ENCODE measurements at regions not wholly inside any gene's neighbourhood (a gene's known extent, or its start where the extent isn't known, plus 50 kb on each side); places are given as distances from the start of the nearest gene placed in this dataset.

DNA sequence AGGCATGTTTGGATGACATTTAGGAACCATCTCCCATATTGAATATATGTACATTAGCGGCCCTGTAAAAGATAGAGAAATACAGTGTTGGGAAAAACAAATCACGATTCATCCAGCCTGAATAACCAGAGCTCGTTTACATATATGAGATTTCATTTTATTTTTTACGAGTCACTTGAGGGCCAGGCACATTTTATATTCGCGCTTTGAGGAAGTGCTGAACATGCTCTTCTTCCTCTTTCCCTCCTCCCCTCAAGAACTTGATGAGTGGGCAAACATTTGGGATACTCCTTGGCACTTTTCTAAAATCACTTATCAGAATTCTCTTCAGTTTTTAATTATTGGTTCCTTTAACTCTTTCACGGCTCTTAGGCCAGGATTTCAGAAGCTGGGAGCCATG, 268.0 kb upstream of the TANK start:
- TF ChIP-seq, protein P1, sequence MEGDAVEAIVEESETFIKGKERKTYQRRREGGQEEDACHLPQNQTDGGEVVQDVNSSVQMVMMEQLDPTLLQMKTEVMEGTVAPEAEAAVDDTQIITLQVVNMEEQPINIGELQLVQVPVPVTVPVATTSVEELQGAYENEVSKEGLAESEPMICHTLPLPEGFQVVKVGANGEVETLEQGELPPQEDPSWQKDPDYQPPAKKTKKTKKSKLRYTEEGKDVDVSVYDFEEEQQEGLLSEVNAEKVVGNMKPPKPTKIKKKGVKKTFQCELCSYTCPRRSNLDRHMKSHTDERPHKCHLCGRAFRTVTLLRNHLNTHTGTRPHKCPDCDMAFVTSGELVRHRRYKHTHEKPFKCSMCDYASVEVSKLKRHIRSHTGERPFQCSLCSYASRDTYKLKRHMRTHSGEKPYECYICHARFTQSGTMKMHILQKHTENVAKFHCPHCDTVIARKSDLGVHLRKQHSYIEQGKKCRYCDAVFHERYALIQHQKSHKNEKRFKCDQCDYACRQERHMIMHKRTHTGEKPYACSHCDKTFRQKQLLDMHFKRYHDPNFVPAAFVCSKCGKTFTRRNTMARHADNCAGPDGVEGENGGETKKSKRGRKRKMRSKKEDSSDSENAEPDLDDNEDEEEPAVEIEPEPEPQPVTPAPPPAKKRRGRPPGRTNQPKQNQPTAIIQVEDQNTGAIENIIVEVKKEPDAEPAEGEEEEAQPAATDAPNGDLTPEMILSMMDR (IDR thresholded peaks at IDR 0.05), result no peak
- no peak for TF ChIP-seq EZH2 (IDR thresholded peaks at IDR 0.05; ENCODE audit: borderline replicate concordance, insufficient read depth, low read depth, low read length, poor library complexity, severe bottlenecking)

Measured in B cell (primary cell).